Kidney (tissue), 13 donors: ENCODE measurements at regions not wholly inside any gene's neighbourhood (a gene's known extent, or its start where the extent isn't known, plus 50 kb on each side); places are given as distances from the start of the nearest gene placed in this dataset.

ENCODE experiments used
- DNase-seq, 5 donors: peaks; one replicate each; pipeline ENCODE4 v3.0.0-alpha.2; 2013 to 2020
- FAIRE-seq: peaks from 2 replicates; lab custom pipeline; 2012; peaks lifted over from hg19 to GRCh38; lab: Jason Lieb, UNC
- H3K27ac ChIP-seq, 2 donors: one replicate each; pipeline ENCODE4 v1.7.0; 2013; ENCODE audit warnings: low read depth in 2 of 2, low read length in 2 of 2, inconsistent platforms in 1 of 2
- H3K27me3 ChIP-seq: one replicate; pipeline ENCODE4 v1.7.1; 2013; ENCODE audit warnings: low read length, inconsistent platforms; ENCODE audit not compliant: control insufficient read depth, insufficient read depth
- H3K36me3 ChIP-seq, 3 donors: one replicate each; pipeline versions ENCODE4 v1.7.0 to v1.7.1; 2013; ENCODE audit warnings: low read length in 3 of 3, control low read depth in 1 of 3, inconsistent platforms in 1 of 3; ENCODE audit not compliant: insufficient read depth in 3 of 3, control insufficient read depth in 2 of 3
- H3K4me1 ChIP-seq, 3 donors: one replicate each; pipeline versions ENCODE4 v1.7.0 to v1.7.1; 2013; ENCODE audit warnings: low read length in 3 of 3, inconsistent platforms in 1 of 3, low read depth in 1 of 3; ENCODE audit not compliant: control insufficient read depth in 2 of 3, insufficient read depth in 2 of 3
- H3K4me3 ChIP-seq, 3 donors: one replicate each; pipeline versions ENCODE4 v1.7.0 to v1.8.1; 2013; ENCODE audit warnings: low read length in 3 of 3, control low read depth in 1 of 3, inconsistent platforms in 1 of 3
- H3K9ac ChIP-seq, 3 donors: one replicate each; pipeline versions ENCODE4 v1.7.0 to v1.7.1; 2013; ENCODE audit warnings: low read length in 3 of 3, control low read depth in 1 of 3, inconsistent platforms in 1 of 3
- H3K9me3 ChIP-seq, 3 donors: one replicate each; pipeline versions ENCODE4 v1.7.0 to v1.7.1; 2013; ENCODE audit warnings: low read length in 3 of 3, control low read depth in 1 of 3, inconsistent platforms in 1 of 3; ENCODE audit not compliant: control insufficient read depth in 2 of 3, insufficient read depth in 1 of 3
- intact Hi-C: fragments of 100-400 bp; cut with DNase I; formaldehyde crosslinking; loops from one replicate; pipeline ENCODE4 v1.11.1; 2022
- TF ChIP-seq, protein P1 (sequence below): IDR thresholded peaks from 3 replicates; pipeline ENCODE4 v1.5.1; 2012; ENCODE audit warnings: mild to moderate bottlenecking, moderate library complexity, borderline replicate concordance; ENCODE audit not compliant: insufficient read depth; ENCODE audit errors: extremely low read depth
- donor health status: control.
- donor health status: control.
- donor health status: control.
- donor health status: control.
- donor health status: control.
- donor health status: DM: yes; HTN: yes; CAD: no.
- donor health status: Normal renal cell carcinoma (clear cell type).

DNA sequence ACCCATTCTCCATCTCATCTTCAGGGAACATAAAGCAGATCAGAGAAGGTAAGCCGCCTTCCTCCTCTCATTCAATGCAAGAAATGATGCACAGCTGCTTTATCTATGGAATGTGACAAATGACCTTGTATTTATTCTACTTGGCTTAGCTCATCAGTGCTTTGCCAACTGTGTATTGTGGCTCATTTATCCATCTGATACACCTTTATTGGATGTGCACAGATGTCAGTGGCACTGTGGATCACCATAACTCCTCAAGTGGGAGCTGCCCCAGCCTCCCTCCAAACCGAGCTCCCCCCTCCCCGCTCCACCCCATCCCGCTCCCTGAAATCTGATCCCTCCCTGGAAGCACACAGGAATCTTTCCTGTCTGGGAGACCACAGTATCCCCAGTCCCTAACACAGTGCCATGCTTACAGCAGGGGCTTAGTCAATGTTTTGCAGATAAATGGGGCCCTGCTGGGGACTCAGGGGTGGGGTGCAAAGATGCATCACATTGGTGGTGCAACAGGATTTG is 156.0 kb upstream of the RAB4A start:
- DNase-seq (peak in 3 of 5 donors; percentile 56 to 68 (median 66)), FAIRE-seq (no peak)
- Histone ChIP-seq H3K4me3 (no peak overlapping the region), H3K27me3 (no peaks in the 10 kb centered on the region), H3K36me3 (no peaks in the 10 kb centered on the region), H3K27ac (no peak overlapping the region), H3K9me3 (no peaks in the 10 kb centered on the region), H3K9ac (no peak overlapping the region), H3K4me1 (peaks cover 0 to 8% (median 5%) of the 10 kb centered on the region in 3 donors)
- TF ChIP-seq, protein P1, sequence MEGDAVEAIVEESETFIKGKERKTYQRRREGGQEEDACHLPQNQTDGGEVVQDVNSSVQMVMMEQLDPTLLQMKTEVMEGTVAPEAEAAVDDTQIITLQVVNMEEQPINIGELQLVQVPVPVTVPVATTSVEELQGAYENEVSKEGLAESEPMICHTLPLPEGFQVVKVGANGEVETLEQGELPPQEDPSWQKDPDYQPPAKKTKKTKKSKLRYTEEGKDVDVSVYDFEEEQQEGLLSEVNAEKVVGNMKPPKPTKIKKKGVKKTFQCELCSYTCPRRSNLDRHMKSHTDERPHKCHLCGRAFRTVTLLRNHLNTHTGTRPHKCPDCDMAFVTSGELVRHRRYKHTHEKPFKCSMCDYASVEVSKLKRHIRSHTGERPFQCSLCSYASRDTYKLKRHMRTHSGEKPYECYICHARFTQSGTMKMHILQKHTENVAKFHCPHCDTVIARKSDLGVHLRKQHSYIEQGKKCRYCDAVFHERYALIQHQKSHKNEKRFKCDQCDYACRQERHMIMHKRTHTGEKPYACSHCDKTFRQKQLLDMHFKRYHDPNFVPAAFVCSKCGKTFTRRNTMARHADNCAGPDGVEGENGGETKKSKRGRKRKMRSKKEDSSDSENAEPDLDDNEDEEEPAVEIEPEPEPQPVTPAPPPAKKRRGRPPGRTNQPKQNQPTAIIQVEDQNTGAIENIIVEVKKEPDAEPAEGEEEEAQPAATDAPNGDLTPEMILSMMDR, result no peak
- intact Hi-C loops, result no loop called here

DNA sequence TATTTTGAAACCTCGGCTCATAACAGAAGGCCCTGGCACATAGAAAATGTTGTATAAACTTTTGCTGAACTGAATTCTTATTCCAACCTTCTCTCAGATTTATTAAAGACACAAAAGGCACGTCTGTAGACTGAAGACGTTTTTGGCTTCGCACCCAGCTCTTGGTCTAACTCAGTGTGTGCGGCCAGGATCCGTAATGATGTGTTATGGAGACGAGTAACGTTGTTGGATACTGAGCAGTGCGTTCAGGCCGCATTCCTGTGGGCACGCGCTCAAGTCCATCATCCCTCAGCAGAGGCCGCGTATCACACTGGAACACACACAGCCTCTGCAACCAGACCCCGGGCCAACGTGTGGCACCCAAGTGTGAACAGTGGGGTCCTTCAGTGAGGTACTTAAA is 154.8 kb upstream of the RAB4A start:
- Histone ChIP-seq H3K4me3 (no peak overlapping the region), H3K9ac (no peak overlapping the region), H3K27me3 (no peaks in the 10 kb centered on the region), H3K36me3 (no peaks in the 10 kb centered on the region), H3K9me3 (no peaks in the 10 kb centered on the region), H3K4me1 (peaks cover 0 to 8% (median 5%) of the 10 kb centered on the region in 3 donors), H3K27ac (no peak overlapping the region)
- TF ChIP-seq, protein P1, result no peak
- intact Hi-C loops, result no loop called here
- DNase-seq (no peak), FAIRE-seq (no peak)

DNA sequence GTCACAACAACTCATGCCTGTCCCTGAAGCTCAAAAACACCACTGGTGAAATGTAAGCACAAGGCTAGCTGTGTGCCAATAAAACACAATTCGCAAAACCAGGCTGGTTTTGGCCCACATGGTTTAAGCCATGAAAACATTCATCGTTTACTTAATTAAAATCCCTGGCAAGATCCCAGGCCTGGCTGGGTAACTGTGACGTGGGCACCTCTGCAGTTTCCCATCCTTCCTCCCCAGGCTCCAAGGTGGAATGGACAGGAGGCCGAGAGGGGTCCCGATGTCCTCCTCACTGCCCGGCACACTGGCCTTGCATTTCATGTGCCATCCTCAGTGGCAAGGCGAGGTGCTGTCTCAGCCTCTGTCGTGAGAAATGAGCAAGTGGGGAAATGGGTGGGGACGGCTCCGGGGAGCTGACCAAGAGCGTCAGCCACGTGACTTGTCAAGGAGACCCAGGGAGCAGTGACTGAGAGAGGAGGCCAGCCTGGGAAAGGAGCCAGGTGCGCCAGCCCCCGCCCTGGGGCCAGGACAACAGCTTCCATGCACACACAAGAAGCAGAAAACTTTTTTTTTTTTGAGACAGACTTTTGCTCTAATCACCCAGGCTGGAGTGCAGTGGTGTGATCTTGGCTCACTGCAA is 153.1 kb upstream of the RAB4A start:
- Histone ChIP-seq H3K27ac (peak overlapping the region; percentile 78 to 87), H3K36me3 (no peaks in the 10 kb centered on the region), H3K9me3 (no peaks in the 10 kb centered on the region), H3K4me1 (peaks cover 0 to 8% (median 5%) of the 10 kb centered on the region in 3 donors), H3K27me3 (no peaks in the 10 kb centered on the region), H3K4me3 (peak overlapping the region in 1 of 3 donors; percentile 38), H3K9ac (peak overlapping the region in 1 of 3 donors; percentile 3)
- DNase-seq, result peak in 2 of 5 donors; percentile 52 to 94
- TF ChIP-seq, protein P1, result no peak
- intact Hi-C loops, result no loop called here
- FAIRE-seq, result no peak
